ENCODE measurements at regions not wholly inside any gene's neighbourhood (a gene's known extent, or its start where the extent isn't known, plus 50 kb on each side); places are given as distances from the start of the nearest gene placed in this dataset.

GRCh38 chr12:85476756-85477155 lies 196.7 kb downstream of the ALX1 start:
- H3K9me3 ChIP-seq, result no peaks in the 10 kb centered on the region
- no peaks in the 10 kb centered on the region; the same call in 1 of the 2 replicates for H3K4me1 ChIP-seq
- no peak for DNase-seq
- no peaks in the 10 kb centered on the region for H3K36me3 ChIP-seq
- H3K27me3 ChIP-seq, result no peaks in the 10 kb centered on the region
- no peak for TF ChIP-seq CTCF (IDR thresholded peaks at IDR 0.05; ENCODE audit: low read depth, low read length)
- H3K4me3 ChIP-seq (ENCODE audit: low read depth, low read length), result no peak overlapping the region

DNA sequence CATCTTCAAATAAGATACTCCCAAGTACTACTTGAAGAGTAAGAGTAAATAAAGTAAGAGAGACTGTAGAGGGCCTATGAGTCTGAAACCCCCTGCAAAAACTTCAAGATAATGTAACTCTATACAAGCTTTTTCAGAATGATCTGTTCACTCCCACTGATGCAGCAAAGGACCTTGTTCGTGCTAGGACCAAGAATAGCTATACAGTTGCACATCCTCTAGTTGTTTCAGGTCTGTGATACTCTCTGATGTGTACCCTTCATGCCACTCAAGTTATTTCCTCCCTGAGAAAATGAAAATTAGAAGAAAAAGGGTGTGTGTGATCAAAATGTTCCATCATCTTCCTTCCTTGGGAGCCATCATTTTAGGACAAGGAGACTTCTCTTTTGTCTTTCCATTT lies 204.4 kb downstream of the ALX1 start:
- no peaks in the 10 kb centered on the region for H3K4me1 ChIP-seq
- TF ChIP-seq CTCF (IDR thresholded peaks at IDR 0.05; ENCODE audit: low read depth, low read length), result no peak
- no peak overlapping the region for H3K4me3 ChIP-seq (ENCODE audit: low read depth, low read length)

GRCh38 chr12:85489194-85489593 lies 209.2 kb downstream of the ALX1 start:
- no peaks in the 10 kb centered on the region for H3K27me3 ChIP-seq
- DNase-seq, result no peak
- H3K36me3 ChIP-seq, result no peaks in the 10 kb centered on the region
- TF ChIP-seq CTCF (IDR thresholded peaks at IDR 0.05; ENCODE audit: low read depth, low read length), result no peak
- no peak overlapping the region for H3K4me3 ChIP-seq (ENCODE audit: low read depth, low read length)
- no peaks in the 10 kb centered on the region for H3K9me3 ChIP-seq
- H3K4me1 ChIP-seq, result no peaks in the 10 kb centered on the region

More for the DNA sequence above, 204.4 kb downstream of the ALX1 start:
- Histone ChIP-seq H3K9me3 (no peaks in the 10 kb centered on the region), H3K36me3 (no peaks in the 10 kb centered on the region), H3K27me3 (no peaks in the 10 kb centered on the region; the same call in 1 of the 2 replicates)
- DNase-seq, result no peak

DNA sequence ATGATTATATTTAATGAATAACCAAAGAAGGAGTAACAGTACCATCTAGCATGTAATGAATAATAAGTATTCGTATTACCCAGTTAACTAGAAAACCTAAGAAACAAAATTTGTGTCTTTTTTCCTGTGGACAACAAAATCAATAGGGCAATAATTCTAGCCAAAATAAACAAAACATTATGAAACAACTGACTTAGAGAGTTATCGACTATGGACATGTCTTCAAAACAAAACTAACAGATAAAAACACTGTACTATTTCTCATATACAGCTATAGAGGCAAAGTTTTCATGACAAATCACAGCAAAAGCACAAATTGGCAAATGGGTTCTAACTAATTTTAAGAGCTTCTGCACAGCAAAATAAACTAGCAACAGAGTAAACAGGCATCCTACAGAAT lies 224.1 kb downstream of the ALX1 start:
- Histone ChIP-seq H3K27me3 (no peaks in the 10 kb centered on the region), H3K36me3 (no peaks in the 10 kb centered on the region), H3K4me1 (no peaks in the 10 kb centered on the region), H3K9me3 (no peaks in the 10 kb centered on the region), H3K4me3 (ENCODE audit: low read depth, low read length) (no peak overlapping the region)
- no peak for TF ChIP-seq CTCF (IDR thresholded peaks at IDR 0.05; ENCODE audit: low read depth, low read length)
- DNase-seq, result no peak

DNA sequence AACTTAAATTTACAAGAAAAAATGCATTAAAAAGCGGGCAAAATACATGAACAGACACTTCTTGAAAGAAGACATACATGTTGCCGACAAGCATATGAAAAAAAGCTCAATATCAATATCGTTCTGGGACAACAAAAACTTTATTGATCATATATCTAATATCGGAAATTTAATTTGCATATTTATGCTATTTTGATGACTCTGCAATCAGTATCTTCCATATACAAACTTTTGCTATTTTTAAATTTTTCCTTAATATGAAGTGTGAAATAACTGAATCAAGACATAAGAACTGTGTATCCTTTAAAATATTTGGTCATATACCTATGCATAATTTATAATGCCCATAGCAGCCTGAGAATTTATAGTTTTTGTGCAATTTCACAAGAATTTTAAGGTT lies 224.6 kb downstream of the ALX1 start:
- no peak overlapping the region for H3K4me3 ChIP-seq (ENCODE audit: low read depth, low read length)
- no peaks in the 10 kb centered on the region for H3K36me3 ChIP-seq
- no peak for TF ChIP-seq CTCF (IDR thresholded peaks at IDR 0.05; ENCODE audit: low read depth, low read length)
- H3K27me3 ChIP-seq, result no peaks in the 10 kb centered on the region
- no peaks in the 10 kb centered on the region for H3K4me1 ChIP-seq
- no peaks in the 10 kb centered on the region for H3K9me3 ChIP-seq
- no peak for DNase-seq

DNA sequence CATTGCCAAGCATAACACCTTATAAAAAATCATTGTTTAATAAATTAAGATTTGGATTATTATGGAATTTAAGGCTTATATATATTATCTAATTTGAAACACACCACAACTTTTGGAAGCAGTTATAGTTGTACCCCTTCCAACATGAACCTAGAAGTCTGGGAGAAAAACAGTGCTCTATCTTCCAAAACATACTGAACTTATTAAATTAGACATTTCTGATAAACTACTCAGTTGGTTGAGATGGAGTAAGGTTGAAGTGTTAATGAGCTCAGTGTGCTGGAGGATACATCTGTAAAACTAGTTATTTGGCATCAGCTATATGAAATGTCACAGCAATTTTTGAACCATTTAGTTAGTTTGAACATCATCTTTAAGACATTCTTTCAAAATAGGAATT lies 227.4 kb downstream of the ALX1 start:
- no peak for TF ChIP-seq CTCF (IDR thresholded peaks at IDR 0.05; ENCODE audit: low read depth, low read length)
- H3K36me3 ChIP-seq, result no peaks in the 10 kb centered on the region
- no peaks in the 10 kb centered on the region for H3K4me1 ChIP-seq
- H3K9me3 ChIP-seq, result no peaks in the 10 kb centered on the region
- no peaks in the 10 kb centered on the region for H3K27me3 ChIP-seq
- no peak overlapping the region for H3K4me3 ChIP-seq (ENCODE audit: low read depth, low read length)
- DNase-seq, result no peak
